Common myeloid progenitor, CD34-positive (primary cell): ENCODE measurements at regions not wholly inside any gene's neighbourhood (a gene's known extent, or its start where the extent isn't known, plus 50 kb on each side); places are given as distances from the start of the nearest gene placed in this dataset.
"Not testable (repeated sequence)": the region's sequence is repeated elsewhere in the genome, so short reads cannot be mapped to it uniquely, and the experiment has no call there.

Experiments
- CTCF ChIA-PET: fragments of 350-600 bp; sonication (Branson Sonifier 250); formaldehyde crosslinking; loops from one replicate; lab custom pipeline; 2021; ENCODE audit warnings: antibody characterized with exemption; lab: Charles Lee
- POLR2A ChIA-PET: fragments of 350-600 bp; sonication (Branson Sonifier 250); formaldehyde crosslinking; loops from one replicate; lab custom pipeline; 2021; ENCODE audit warnings: antibody characterized with exemption; lab: Charles Lee
- DNase-seq, 3 donors: peaks; one replicate each; pipeline versions ENCODE4 v3.0.0 to v3.0.0-alpha.2; 2013
- H3K27ac ChIP-seq, 2 experiments: 1 replicate in 1 of 2; 2 replicates in 1 of 2; pipeline ENCODE4 v1.7.0; 2013; ENCODE audit warnings: inconsistent platforms in 2 of 2, low read length in 2 of 2, mild to moderate bottlenecking in 2 of 2, low read depth in 1 of 2, moderate library complexity in 1 of 2; ENCODE audit not compliant: severe bottlenecking in 2 of 2, insufficient read depth in 1 of 2, poor library complexity in 1 of 2
- H3K27me3 ChIP-seq, 5 experiments: replicated peaks in 2 of 5; 1 replicate in 3 of 5; 2 replicates in 2 of 5; pipeline versions ENCODE4 v1.6.1 to v1.7.0; 2013; ENCODE audit warnings: low read length in 4 of 5, mild to moderate bottlenecking in 2 of 5, moderate library complexity in 2 of 5, inconsistent platforms in 1 of 5; ENCODE audit not compliant: insufficient read depth in 5 of 5, control insufficient read depth in 4 of 5
- H3K36me3 ChIP-seq, 4 experiments: 1 replicate in 2 of 4; 2 replicates in 2 of 4; pipeline versions ENCODE4 v1.6.1 to v1.7.0; 2013; ENCODE audit warnings: low read length in 3 of 4, control low read depth in 1 of 4, mild to moderate bottlenecking in 1 of 4; ENCODE audit not compliant: control insufficient read depth in 4 of 4, insufficient read depth in 4 of 4
- H3K4me1 ChIP-seq, 4 experiments: 1 replicate in 3 of 4; 2 replicates in 1 of 4; pipeline versions ENCODE4 v1.6.1 to v1.7.1; 2013; ENCODE audit warnings: low read length in 3 of 4, mild to moderate bottlenecking in 3 of 4, control low read depth in 1 of 4, inconsistent platforms in 1 of 4, moderate library complexity in 1 of 4; ENCODE audit not compliant: control insufficient read depth in 4 of 4, insufficient read depth in 4 of 4; ENCODE audit errors: control extremely low read depth in 1 of 4
- H3K4me3 ChIP-seq, 7 experiments: 1 replicate in 4 of 7; 2 replicates in 3 of 7; pipeline versions ENCODE4 v1.5.1 to v1.7.0; 2013; ENCODE audit warnings: mild to moderate bottlenecking in 7 of 7, low read length in 6 of 7, moderate library complexity in 6 of 7, inconsistent platforms in 2 of 7, low read depth in 2 of 7, control low read depth in 1 of 7; ENCODE audit not compliant: insufficient read depth in 4 of 7, control insufficient read depth in 1 of 7; ENCODE audit errors: extremely low read depth in 1 of 7
- H3K9me3 ChIP-seq, 5 experiments: 1 replicate in 4 of 5; 2 replicates in 1 of 5; pipeline versions ENCODE4 v1.6.1 to v1.7.1; 2013; ENCODE audit warnings: low read length in 4 of 5, mild to moderate bottlenecking in 2 of 5, inconsistent platforms in 1 of 5, low read depth in 1 of 5, moderate library complexity in 1 of 5; ENCODE audit not compliant: control insufficient read depth in 4 of 5, insufficient read depth in 2 of 5; ENCODE audit errors: control extremely low read depth in 1 of 5
- WGBS: methylation state at CpG from one replicate; pipeline ENCODE4 v1.1.5; 2013; ENCODE audit not compliant: insufficient coverage; 5-methylcytosine and 5-hydroxymethylcytosine counted together

DNA sequence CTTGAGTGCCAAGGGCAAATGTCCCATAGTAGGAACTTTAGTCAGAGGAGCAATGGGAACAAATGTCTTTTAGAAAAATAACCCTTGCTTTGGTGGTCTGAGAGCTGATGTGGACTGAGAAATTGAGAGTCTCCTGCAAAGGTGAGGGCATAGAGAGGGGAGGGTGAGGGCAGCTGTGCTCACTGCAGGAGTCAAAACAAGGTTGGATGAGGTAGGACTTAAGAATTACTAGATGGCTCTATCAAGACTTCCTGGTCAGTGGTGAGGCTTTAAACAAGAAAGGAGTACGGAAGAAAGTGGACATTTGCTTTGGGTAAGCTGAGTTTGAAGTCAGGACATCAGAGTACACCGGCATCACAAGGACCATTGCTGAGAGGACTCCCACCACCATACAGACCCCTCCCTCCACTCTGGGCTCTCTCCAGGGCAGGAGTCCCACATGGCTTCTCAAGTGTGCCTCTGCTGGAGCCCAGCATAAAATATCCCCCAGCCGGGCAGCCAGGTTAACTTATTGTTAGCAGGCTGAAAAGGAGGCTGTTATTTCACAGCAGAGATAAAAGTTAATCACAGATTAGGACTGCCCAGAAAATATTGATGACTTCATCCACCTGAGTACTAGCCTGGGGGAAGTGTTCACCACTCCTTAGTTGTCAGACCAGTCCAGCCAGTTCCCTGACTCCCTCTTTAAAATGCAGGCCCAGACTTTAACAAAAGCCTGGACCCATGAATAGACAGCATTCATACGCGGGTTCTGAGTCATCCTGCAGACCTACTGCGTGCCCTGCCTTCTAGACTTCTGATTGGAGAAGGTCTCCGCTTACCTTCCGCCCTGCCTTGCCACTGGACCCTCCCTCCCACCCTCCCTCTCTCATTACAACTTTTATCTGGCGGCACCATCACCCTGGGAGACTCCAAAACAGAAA lies 167.2 kb downstream of the BCL2L11 start:
- H3K36me3 ChIP-seq, H3K27me3 ChIP-seq, H3K9me3 ChIP-seq, POLR2A ChIA-PET, H3K27ac ChIP-seq, H3K4me3 ChIP-seq, DNase-seq, H3K4me1 ChIP-seq, CTCF ChIA-PET: not testable (repeated sequence)
- 86% methylated on average over 4 of the region's 9 CpGs for WGBS

- H3K4me3 ChIP-seq, H3K27ac ChIP-seq, H3K9me3 ChIP-seq, H3K36me3 ChIP-seq, DNase-seq, CTCF ChIA-PET, H3K27me3 ChIP-seq, H3K4me1 ChIP-seq, POLR2A ChIA-PET: not testable (repeated sequence)
- WGBS, result no CpG with 5 or more reads among the region's 11 CpGs
Observed at GRCh38 chr2:111290370-111290769, 169.7 kb downstream of the BCL2L11 start.

- POLR2A ChIA-PET, H3K36me3 ChIP-seq, H3K27ac ChIP-seq, H3K9me3 ChIP-seq, H3K4me1 ChIP-seq, H3K27me3 ChIP-seq, CTCF ChIA-PET, H3K4me3 ChIP-seq, DNase-seq: not testable (repeated sequence)
- WGBS, result no CpG with 5 or more reads among the region's 6 CpGs
Observed at GRCh38 chr2:111291566-111291965, 170.9 kb downstream of the BCL2L11 start.

DNA sequence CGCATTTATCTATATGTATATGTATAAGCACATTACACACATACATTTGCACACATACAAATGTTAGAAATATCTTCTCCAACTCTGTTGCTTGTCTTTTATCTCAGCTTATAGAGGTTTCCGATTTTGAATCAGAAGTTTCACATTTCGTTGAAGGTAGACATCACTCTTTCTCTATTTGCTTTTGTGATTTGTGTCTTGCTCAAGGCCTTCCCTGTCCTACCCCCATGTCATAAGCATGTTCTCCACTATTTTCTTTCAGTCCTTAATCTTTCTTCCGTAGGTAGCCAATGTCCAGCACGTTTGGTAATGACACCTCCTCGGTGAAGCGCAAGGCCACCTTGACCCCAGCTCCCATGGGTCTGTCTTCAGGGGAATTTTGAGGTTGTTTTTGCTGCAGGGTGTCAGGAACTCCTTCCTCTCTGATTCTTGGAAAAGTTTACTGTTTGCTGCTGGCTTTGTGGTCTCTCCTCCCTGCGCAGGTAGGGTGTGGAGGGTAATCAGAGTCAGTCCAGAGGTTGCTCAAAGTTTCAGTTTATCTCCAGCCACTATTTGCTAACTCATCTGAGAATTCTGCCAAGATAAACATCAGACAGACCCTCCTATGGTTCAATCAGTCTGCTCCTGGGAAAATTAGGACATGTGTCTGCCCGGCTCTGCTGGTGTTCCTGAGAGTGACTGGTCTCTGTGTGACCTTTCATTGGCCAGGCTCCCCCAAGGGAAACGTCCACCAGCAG lies 171.7 kb downstream of the BCL2L11 start:
- no CpG with 5 or more reads among the region's 10 CpGs for WGBS
- H3K9me3 ChIP-seq, DNase-seq, CTCF ChIA-PET, H3K36me3 ChIP-seq, H3K4me1 ChIP-seq, H3K27ac ChIP-seq, H3K27me3 ChIP-seq, POLR2A ChIA-PET, H3K4me3 ChIP-seq: not testable (repeated sequence)

GRCh38 chr2:111294699-111295098 lies 174.0 kb downstream of the BCL2L11 start:
- H3K4me1 ChIP-seq, H3K27me3 ChIP-seq, H3K36me3 ChIP-seq, H3K4me3 ChIP-seq, H3K27ac ChIP-seq, CTCF ChIA-PET, H3K9me3 ChIP-seq, POLR2A ChIA-PET, DNase-seq: not testable (repeated sequence)
- WGBS, result no CpG with 5 or more reads among the region's 7 CpGs

- H3K27me3 ChIP-seq, H3K36me3 ChIP-seq, H3K4me3 ChIP-seq, POLR2A ChIA-PET, H3K9me3 ChIP-seq, H3K27ac ChIP-seq, CTCF ChIA-PET, H3K4me1 ChIP-seq, DNase-seq: not testable (repeated sequence)
- no CpG with 5 or more reads among the region's 6 CpGs for WGBS
Observed at GRCh38 chr2:111296122-111296804, 175.5 kb downstream of the BCL2L11 start.

- H3K27ac ChIP-seq, H3K27me3 ChIP-seq, H3K36me3 ChIP-seq, H3K4me3 ChIP-seq, H3K9me3 ChIP-seq, POLR2A ChIA-PET, CTCF ChIA-PET, DNase-seq, H3K4me1 ChIP-seq: not testable (repeated sequence)
Observed at GRCh38 chr2:111297128-111297527, 176.4 kb downstream of the BCL2L11 start.
